CD4-positive, alpha-beta T cell treated with Interleukin-6 at 100 ng/mL for 8 hours (primary cell): ENCODE measurements at regions not wholly inside any gene's neighbourhood (a gene's known extent, or its start where the extent isn't known, plus 50 kb on each side); places are given as distances from the start of the nearest gene placed in this dataset.
"Not testable (repeated sequence)": the region's sequence is repeated elsewhere in the genome, so short reads cannot be mapped to it uniquely, and the experiment has no call there.

Experiments
- DNase-seq: peaks from one replicate; pipeline ENCODE4 v3.0.0-alpha.2; 2020; ENCODE audit warnings: mixed read lengths, low spot score

GRCh38 chr4:74544655-74545361, 99.9 kb downstream of the AREG start:
- no peak for DNase-seq

GRCh38 chr4:74545448-74545847, 100.5 kb downstream of the AREG start:
- no peak for DNase-seq

GRCh38 chr4:74546057-74546456, 101.1 kb downstream of the AREG start:
- no peak for DNase-seq

DNA sequence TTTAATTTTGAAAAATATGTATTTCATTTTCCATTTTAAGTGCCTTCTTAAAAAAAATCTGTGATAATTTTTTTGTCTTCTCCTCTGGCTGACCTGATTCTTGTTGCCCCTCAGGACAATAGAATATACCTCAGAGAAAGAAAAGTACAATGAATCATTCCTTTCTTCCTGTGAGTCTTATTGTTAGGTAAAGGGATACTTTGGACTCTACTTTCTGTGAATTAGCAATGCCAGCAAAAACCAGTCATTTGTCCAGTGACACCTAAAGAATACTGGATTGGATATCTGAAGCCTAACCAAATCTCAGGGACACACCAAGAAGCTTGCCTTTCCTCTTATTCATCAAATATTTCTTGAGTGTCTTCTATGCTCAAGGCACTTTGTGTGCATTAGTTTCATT, 102.1 kb downstream of the AREG start:
- DNase-seq, result no peak

- DNase-seq, result no peak
Measured at GRCh38 chr4:74548561-74548960, 103.6 kb downstream of the AREG start.

DNA sequence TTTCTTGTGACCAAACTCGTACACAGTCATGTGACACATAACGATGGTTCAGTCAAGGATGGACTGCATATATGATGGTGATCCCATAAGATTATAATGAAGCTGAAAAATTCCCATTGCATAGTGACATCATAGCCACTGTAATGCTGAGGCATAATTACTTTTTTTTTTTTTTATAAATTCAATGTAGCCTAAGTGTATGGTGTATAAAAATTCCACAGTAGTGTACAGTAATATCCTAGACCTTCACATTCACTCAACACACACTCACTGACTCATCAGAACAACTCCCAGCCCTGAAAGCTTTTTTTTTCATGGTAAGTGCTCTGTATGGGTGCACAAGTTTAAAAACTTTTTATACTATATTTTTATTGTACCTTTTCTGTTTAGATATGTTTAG, 105.0 kb downstream of the AREG start:
- no peak for DNase-seq

- no peak for DNase-seq
Measured at GRCh38 chr4:74555231-74555630, 110.3 kb downstream of the AREG start.

- no peak for DNase-seq
Measured at GRCh38 chr4:74555843-74556242, 110.9 kb downstream of the AREG start.

DNA sequence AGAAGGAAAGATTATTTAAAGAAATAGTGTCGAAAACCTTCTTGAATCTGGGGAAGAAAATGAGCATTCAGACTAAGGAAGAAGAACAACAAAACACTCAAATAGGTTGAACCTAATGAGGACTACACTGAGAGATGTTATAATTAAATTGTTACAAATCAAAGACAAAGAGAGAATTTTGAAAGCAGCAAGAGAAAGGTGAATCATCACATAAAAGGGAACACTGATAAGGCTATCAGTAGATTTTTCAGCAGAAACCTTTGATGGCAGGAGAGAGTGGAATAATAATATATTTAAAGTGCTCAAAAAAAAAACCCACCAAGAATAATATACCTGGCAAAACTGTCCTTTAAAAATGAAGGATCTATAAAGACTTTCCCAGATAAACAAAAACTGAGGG, 114.9 kb downstream of the AREG start:
- DNase-seq, result no peak

DNA sequence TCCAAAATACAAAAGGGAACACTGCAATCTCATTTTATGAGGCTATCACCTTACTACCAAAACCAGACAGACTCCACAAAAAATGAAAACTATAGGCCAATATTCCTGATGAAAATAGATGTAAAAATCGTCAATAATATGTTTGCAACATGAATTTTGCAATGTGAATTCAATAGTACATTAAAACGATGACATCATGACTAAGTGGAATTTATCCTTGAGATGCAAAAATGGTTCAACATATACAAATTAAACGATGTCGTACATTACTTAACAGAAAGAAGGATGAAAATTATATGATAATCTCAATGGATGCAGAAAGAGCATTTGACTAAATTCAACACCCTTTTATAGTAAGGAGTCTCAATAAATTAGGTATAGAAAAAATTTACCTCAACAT, 123.0 kb downstream of the AREG start:
- DNase-seq, result no peak

DNA sequence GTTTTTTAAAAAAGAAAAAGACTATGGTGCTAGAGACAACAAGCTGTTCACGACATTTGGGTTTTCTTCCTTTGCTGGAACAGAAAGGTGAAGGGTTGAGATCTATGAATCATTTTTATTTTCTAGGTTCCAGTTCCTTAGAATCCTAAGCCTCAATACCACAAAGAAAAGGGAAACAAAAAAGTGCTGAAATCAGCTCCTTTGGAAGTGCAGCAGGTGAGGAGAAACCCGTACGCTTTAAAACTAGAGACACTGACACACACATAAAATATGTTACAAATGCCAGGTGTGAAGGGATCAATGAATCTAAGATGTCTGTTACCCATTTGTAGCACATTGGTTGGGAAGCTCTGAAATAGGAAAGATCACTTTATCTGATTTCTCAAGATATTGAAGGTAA, 125.2 kb downstream of the AREG start:
- no peak for DNase-seq

DNA sequence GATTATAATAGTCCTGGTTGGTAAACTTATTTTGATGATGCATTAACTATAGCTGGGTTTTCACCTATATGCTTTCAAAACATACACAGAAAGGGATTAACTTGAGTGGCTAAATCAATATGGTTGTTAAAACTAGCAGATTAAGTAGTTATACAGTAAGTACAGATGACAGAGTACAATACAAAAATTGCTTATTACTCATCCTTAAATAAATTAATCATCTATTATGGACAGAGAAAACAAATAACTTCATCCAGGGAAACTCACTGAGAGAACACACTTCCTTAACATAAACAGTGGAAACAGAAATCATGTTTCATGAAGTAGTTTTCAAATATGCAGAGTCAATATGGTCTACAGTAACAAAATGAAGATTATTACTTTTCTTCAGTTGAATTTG, 133.4 kb downstream of the AREG start:
- no peak for DNase-seq

GRCh38 chr4:74578865-74579264, 133.9 kb downstream of the AREG start:
- not testable (repeated sequence) for DNase-seq

GRCh38 chr4:74583089-74583700, 138.3 kb downstream of the AREG start:
- DNase-seq, result no peak

GRCh38 chr4:74583757-74584156, 138.8 kb downstream of the AREG start:
- DNase-seq, result no peak

DNA sequence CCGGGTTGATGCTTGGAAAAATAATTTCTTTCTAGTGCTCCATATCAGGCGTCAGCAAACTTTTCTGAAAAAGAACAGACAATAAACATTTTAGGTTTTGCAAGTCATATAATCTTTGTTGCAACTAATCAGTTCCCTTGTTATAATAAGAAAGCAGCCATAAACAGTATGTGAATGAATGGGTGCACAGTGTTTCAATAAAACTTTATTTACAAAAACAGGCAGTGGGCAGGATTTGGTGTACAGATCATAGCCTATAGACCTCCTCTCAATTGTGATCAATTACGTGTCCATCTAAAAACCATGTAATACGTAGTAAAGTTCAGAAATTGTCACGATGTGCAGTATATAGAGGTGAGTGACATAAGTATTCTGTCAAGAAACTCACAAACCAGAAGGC, 143.4 kb downstream of the AREG start:
- no peak for DNase-seq

DNA sequence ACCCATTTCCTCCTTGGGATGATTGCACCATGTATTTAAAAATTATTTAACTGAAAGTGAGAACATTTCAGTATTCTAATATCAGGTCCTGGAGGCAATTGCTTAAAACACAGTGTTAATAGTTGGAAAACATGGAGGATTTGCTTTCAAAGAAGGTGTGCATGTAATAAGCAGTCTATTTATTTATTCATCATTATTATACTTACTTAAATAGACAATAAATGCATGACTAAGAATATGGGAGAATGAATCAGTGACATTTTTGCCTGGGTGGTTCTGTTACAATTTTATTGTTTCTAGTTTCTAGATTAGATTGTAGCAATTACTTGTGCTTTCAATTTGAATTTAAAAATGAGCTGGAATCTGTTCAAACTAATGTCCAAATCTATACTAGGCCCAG, 145.5 kb downstream of the AREG start:
- DNase-seq, result no peak

DNA sequence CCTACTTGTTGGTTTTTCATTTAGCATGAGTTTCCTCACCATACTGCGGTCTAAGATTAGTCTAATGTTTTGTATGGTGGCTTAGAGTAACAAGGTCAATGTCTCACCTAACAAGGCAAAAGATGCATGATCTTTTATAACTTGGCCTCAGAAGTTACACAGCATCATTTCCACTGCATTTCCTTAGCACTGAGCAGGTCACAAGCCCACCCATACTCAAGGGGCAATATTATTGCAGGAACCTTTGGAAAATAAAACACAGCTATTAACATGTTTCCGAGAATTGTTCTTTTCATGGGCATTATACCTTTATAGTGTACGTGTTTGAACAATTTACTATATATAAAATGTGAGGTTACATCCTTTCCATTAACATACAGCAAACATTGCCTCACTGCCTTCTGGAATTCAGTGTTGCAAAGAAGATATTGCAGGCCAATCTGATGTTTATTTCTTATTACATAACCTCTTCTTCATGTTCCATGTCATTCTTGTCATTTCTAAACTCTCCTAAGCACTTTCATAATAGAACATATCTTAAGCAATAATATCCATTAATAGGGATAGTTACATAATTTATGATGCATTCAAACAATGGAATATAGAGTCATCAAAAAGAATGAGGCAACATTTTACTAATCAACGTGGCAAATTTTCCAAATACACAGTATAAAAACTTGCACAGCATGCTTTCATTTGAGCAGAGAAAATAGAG, 153.8 kb downstream of the AREG start:
- DNase-seq, result no peak

- DNase-seq, result no peak
Measured at GRCh38 chr4:74603186-74603585, 158.2 kb downstream of the AREG start.

- DNase-seq, result no peak
Measured at GRCh38 chr4:74608151-74608949, 163.4 kb downstream of the AREG start.

DNA sequence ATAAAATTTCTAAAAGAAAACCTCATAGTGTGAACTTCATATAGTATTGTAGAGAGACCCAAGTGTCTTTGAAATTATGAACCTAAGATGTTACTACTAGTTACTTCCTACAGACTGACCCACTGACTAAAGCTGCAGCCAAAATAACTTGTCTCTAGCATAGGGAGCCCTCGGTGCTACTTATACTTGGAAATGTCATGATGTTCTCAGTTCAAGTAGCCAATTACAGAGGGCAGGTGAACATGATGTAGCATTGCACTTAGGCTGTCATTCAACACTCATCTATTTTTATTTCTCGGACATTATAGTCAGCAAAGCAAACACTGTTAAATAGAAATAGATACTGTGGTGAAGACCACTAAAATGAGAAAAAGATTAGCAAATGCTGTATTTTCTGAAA, 165.6 kb downstream of the AREG start:
- DNase-seq, result no peak

DNA sequence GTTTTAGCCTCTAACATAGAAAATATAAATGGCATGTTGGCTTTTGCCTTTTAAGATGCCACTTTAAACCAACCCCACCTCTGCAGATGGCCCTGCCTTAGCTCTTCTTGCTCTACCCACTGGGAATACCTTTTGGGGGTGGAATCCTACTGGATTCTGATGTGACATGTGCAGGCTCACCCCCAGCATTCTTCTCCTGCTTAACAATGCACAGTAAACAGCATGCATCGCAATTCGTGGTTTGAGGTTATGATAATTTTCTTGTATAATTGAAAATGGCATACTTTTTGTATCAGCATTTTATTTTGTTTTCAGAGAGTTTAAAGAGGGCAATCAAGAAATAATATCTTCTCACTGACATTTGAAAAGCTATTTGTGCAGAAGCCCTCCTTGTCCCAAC, 167.9 kb downstream of the AREG start:
- DNase-seq, result no peak

DNA sequence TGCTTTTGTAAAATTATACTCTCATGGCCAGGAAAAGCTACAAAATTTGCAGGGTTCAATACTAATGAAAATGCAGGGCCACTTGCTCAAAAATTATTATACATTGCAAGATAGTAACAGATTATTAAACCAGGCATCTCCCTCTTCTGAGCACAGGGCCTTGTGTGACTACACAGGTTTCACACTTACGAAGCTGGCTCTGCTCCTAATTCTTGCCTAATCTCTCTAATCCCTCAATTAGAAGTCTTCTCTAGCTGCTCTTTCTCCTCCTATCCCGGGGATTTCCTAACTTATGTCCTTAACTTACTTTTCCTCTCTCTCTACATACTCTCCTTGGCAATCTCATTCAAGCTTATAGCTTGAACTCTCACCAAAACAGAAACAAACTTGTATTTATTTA, 168.3 kb downstream of the AREG start:
- no peak for DNase-seq
